Cardiac muscle cell (in vitro differentiated cells and primary cell): ENCODE measurements at regions not wholly inside any gene's neighbourhood (a gene's known extent, or its start where the extent isn't known, plus 50 kb on each side); places are given as distances from the start of the nearest gene placed in this dataset.

Source experiments
- DNase-seq, 2 donors: peaks; one replicate each; pipeline versions ENCODE4 v3.0.0 to v3.0.0-alpha.2; 2010 to 2017; ENCODE audit warnings: low read depth in 1 of 2, low spot score in 1 of 2
- H3K27ac ChIP-seq: fragments of 200-600 bp; sonication (generic); 2 replicates; pipeline ENCODE4 v1.5.1; 2016
- H3K27me3 ChIP-seq: fragments of 200-600 bp; sonication (generic); 2 replicates; pipeline ENCODE4 v1.6.0; 2016; ENCODE audit warnings: control low read depth
- H3K36me3 ChIP-seq: fragments of 200-600 bp; sonication (generic); 2 replicates; pipeline ENCODE4 v1.5.1; 2016; ENCODE audit warnings: control low read depth
- H3K4me1 ChIP-seq: fragments of 200-600 bp; sonication (generic); 2 replicates; pipeline ENCODE4 v1.8.1; 2017; ENCODE audit warnings: low read depth, mild to moderate bottlenecking, mixed run types
- H3K4me3 ChIP-seq: fragments of 200-600 bp; sonication (generic); 2 replicates; pipeline ENCODE4 v1.5.1; 2016; ENCODE audit warnings: mild to moderate bottlenecking
- H3K9me3 ChIP-seq: fragments of 200-600 bp; sonication (generic); 2 replicates; pipeline ENCODE4 v1.5.1; 2017; ENCODE audit warnings: low read depth, mild to moderate bottlenecking, control low read depth
- TF ChIP-seq, protein P1 (sequence below): IDR thresholded peaks from 2 replicates; pipeline ENCODE4 v1.5.1; 2012; ENCODE audit warnings: low read depth, mild to moderate bottlenecking, low read length

DNA sequence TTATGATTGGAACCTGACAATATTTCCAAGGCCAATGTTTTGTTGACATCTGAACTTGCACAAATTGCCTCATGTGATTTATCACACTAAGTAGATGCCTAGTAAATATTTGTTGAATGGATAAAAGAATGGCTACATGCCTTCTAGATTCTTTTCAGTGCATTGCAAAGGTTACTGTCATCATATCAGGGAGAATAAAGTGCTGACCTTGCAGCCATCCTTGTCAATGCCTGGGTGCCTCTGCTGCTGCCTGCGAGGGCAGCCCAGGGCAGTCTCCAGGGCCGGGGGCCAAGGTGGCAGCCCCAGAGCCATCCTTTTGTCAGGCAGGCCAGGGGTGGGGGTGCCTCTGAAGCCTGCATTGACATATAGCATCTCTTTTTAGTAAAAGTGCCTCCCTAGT lies 325.6 kb upstream of the MTNR1B start:
- no peaks in the 10 kb centered on the region for H3K36me3 ChIP-seq
- H3K4me3 ChIP-seq, result no peak overlapping the region
- no peaks in the 10 kb centered on the region for H3K27me3 ChIP-seq
- no peak for DNase-seq
- no peaks in the 10 kb centered on the region for H3K4me1 ChIP-seq
- no peaks in the 10 kb centered on the region for H3K9me3 ChIP-seq
- TF ChIP-seq, protein P1, sequence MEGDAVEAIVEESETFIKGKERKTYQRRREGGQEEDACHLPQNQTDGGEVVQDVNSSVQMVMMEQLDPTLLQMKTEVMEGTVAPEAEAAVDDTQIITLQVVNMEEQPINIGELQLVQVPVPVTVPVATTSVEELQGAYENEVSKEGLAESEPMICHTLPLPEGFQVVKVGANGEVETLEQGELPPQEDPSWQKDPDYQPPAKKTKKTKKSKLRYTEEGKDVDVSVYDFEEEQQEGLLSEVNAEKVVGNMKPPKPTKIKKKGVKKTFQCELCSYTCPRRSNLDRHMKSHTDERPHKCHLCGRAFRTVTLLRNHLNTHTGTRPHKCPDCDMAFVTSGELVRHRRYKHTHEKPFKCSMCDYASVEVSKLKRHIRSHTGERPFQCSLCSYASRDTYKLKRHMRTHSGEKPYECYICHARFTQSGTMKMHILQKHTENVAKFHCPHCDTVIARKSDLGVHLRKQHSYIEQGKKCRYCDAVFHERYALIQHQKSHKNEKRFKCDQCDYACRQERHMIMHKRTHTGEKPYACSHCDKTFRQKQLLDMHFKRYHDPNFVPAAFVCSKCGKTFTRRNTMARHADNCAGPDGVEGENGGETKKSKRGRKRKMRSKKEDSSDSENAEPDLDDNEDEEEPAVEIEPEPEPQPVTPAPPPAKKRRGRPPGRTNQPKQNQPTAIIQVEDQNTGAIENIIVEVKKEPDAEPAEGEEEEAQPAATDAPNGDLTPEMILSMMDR, result no peak
- H3K27ac ChIP-seq, result no peak overlapping the region

DNA sequence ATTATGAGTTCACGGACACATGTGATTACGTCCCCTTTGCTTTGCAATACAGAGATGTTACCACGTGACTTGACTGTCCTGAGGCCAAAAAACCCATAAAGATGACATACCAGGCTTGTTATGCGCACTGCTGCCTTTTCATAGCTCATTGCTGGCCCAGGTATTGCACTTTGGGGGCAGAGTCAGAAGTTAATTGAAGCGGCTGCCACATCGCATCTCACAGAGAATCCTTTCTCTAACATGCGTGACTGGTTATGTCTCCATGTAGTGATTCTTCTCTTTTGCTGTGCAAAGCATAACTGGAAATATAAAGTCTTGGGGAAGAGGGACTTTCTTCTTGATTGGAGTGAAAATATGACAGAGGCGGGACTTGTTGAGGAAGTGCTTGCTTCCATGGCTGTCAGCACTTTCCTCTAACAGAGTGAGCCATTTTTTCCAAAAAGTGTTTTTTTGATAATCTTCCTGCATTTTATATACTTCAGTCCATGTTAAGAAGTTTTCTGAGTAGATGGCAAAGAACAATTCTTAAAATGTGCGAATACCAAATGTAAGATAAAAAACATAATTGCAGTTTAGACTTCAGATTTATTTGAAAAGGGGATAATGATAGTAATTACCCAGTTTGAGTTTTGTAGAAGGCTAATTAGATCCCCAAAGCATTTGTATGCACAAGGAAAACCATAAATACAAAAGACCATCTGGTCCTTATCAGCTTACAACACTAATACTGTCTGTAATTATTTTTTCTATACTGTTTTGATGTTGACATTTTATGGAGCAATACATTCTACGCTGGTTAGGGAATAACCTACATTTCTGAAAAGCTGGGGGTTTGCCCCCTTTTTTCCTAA lies 324.6 kb upstream of the MTNR1B start:
- no peaks in the 10 kb centered on the region for H3K27me3 ChIP-seq

DNA sequence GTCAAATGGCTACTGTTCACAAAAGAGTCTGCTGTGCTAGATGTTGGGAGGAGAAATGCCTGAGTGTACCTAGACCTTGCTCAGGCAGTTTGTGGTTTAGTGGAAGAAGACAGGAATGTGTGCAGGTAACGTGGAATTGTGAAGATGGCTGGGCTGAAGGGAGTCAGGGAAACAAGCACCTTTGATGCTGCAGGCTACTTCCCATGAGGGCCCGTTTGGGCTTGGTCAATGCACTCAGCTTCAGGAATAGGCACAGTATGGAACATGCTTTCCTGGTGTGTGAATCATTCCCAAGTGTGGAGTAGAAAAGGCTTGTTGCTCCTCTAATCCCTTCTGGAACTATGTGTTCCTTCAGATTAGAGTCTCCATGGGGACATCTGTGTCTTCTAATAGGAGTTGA lies 318.3 kb upstream of the MTNR1B start:
- no peaks in the 10 kb centered on the region for H3K4me1 ChIP-seq
- H3K36me3 ChIP-seq, result no peaks in the 10 kb centered on the region
- DNase-seq, result no peak
- H3K4me3 ChIP-seq, result no peak overlapping the region
- no peaks in the 10 kb centered on the region for H3K9me3 ChIP-seq
- no peaks in the 10 kb centered on the region for H3K27me3 ChIP-seq
- no peak overlapping the region for H3K27ac ChIP-seq
- TF ChIP-seq, protein P1, result no peak

More for the DNA sequence above, 324.6 kb upstream of the MTNR1B start:
- no peak overlapping the region for H3K4me3 ChIP-seq
- no peak overlapping the region for H3K27ac ChIP-seq
- H3K9me3 ChIP-seq, result no peaks in the 10 kb centered on the region
- H3K4me1 ChIP-seq, result no peaks in the 10 kb centered on the region
- DNase-seq, result no peak
- H3K36me3 ChIP-seq, result no peaks in the 10 kb centered on the region
- TF ChIP-seq, protein P1, result no peak

DNA sequence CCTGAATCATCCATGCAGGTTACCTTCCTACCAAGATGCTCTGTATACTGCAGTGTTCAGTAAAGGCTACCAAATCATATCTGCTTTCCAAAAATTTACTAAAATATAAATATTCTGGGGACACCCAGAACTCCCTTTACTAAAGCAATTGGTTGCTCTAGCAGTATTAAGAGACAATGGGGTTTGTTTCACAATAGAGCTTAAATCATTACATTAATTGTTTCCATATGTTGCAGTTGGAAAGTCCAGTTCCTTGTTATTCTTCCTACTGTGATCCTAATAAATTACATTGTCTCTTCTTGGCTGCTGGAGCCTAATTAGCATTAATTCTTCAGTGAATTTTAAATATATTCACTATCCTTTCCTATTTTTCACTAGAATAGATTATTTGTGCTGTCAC lies 316.0 kb upstream of the MTNR1B start:
- DNase-seq, result no peak
- Histone ChIP-seq H3K9me3 (no peaks in the 10 kb centered on the region), H3K4me1 (no peaks in the 10 kb centered on the region), H3K27ac (no peak overlapping the region), H3K4me3 (no peak overlapping the region), H3K27me3 (no peaks in the 10 kb centered on the region), H3K36me3 (no peaks in the 10 kb centered on the region)
- TF ChIP-seq, protein P1, result no peak

DNA sequence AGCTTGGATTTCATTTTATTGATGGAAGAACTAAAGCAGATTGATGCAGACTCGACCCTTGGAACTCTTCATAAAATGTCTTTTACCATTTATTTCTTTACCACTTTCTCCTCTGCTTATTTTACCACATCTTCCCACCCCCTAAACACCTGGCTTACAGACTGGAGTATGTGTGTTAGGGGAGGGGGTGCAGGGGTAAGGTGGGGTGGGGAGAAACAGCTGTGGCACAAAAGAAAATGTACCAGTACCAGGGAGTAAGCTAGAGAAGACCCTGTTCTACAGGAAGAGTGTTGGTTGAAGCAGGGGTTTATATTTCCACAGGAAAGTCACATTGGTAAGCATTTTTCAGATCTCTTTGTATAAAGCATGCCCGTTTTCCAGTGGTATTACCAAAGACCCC lies 312.7 kb upstream of the MTNR1B start:
- TF ChIP-seq, protein P1, result no peak
- Histone ChIP-seq H3K9me3 (no peaks in the 10 kb centered on the region), H3K4me3 (no peak overlapping the region), H3K27me3 (no peaks in the 10 kb centered on the region), H3K27ac (no peak overlapping the region), H3K4me1 (no peaks in the 10 kb centered on the region), H3K36me3 (no peaks in the 10 kb centered on the region)
- no peak for DNase-seq
